NCI-H82 (cell line): ENCODE measurements at regions not wholly inside any gene's neighbourhood (a gene's known extent, or its start where the extent isn't known, plus 50 kb on each side); places are given as distances from the start of the nearest gene placed in this dataset.

Experiments
- DNase-seq: peaks from one replicate; lab custom pipeline; 2025; lab: John Stamatoyannopoulos, UW

- DNase-seq, result no peak
Observed at GRCh38 chr2:9756692-9757250, 86.5 kb upstream of the TAF1B start.

DNA sequence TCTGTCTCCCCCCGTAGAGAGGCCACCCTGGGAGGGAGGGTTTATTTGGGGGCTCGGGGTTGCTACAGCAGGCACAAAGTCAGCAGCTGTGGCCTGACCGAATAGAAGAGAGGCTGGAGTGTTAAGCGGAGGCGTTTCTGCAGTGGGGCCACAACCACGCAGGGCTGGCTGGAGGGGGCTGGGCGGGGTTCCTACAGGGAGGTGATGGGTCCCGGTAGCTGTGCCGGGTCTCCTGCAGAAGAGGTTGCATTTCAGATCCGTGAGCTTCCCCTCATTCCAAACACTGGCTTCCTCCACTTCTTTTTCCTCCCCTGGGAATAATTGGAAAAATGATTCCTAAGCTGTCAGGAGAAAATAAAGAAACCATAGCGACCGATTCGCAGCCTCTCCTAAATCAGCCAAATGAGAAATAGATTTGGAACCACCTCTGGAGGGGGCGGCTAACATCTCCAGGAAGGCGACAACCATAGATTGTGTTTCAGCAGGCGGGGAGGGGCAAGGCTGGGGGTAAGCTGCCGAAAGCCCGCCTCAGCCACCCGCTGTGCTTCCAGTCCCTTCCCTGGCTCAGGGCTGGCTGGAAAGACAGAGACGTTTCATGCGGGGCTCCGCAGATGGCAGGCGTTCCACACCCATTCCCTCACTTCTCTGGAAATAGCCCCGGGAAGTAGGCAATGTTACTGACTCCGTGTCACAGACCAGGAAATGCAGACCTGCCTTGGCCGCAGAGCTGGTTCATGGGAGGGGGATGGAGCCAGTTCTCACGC is 85.6 kb upstream of the TAF1B start:
- DNase-seq, result no peak

DNA sequence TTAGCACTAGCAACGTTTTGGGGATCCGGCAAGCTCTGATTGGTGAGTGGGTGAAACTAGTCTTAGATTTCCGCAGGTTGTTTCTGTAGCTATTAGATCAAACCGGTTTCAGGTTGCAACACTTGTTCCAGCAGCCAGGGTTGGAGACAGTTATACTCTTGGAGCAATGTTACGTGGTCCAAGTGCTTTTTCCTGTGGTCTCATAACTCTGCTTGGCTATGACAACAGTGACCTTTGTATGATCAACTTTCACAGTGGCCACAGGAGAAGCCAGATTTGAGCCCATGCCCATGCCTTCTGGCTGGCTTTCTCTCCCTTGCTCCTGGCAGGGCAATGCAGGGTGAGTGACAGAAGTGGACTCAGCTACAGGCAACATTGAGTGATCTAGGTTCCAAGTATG is 84.5 kb upstream of the TAF1B start:
- DNase-seq, result no peak

DNA sequence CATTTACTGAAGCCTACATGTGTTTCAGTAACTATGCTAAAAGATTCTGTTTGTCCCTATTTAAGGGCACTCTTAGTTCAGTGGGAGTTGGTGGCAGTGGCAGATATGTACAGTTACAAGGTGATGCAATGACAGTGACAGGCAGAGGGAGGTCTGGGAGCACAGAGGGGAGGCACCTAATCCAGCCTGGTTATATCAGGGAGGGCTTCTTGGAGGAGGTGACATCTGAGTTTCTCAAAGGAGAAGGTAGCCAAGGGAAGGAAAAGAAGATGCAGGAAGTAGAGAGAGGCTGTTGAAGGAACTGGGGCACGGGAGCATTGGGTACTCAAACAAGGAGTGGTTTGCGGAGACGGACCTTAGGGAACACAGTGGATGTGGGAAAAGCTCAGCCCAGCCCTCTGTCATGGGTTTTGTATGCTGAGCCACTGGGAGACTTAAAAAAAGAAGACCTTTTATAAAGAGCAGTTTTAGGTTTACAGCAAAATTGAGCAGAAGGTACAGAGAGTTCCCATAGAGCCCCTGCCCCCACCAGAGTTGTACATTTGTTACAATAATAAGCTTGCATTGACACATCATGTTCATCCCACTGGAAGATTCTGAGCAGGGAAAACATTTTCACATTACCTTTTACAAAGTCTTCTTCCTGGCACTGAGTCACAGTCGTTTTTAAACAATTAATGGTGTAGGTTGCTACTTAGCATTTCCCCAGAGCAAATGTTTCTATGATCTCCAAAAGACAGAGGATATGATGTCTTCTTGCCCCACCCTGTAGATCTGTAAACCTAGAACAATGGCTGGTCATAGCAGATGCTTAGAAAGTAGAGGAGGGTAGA is 83.0 kb upstream of the TAF1B start:
- DNase-seq, result no peak

- DNase-seq, result no peak
Observed at GRCh38 chr2:9760902-9761228, 82.4 kb upstream of the TAF1B start.

GRCh38 chr2:9761577-9761976 is 81.7 kb upstream of the TAF1B start:
- peak; percentile 52 for DNase-seq

- no peak for DNase-seq
Observed at GRCh38 chr2:9762164-9762563, 81.1 kb upstream of the TAF1B start.

DNA sequence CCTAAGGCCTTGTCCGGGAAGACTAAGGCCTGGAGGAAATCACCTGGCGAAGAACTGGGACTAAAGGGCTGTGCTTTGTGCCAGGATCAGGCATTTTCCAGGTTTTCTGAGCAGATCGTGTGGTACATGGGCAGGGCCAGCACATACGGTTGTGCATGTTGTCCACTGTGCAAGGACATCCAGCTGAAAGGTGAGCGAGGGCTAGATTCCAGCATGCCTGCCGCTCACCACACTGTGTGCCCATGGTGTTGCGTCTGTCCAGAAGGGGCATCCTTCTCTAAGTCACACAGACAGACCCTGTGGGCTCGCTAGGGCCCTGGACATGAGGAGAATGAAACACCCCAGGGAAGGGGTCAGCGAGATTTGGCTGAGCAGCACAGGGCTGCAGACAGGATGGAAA is 80.3 kb upstream of the TAF1B start:
- DNase-seq, result no peak

- no peak for DNase-seq
Observed at GRCh38 chr2:9763356-9764152, 79.7 kb upstream of the TAF1B start.

- no peak for DNase-seq
Observed at GRCh38 chr2:9764153-9764778, 79.0 kb upstream of the TAF1B start.

DNA sequence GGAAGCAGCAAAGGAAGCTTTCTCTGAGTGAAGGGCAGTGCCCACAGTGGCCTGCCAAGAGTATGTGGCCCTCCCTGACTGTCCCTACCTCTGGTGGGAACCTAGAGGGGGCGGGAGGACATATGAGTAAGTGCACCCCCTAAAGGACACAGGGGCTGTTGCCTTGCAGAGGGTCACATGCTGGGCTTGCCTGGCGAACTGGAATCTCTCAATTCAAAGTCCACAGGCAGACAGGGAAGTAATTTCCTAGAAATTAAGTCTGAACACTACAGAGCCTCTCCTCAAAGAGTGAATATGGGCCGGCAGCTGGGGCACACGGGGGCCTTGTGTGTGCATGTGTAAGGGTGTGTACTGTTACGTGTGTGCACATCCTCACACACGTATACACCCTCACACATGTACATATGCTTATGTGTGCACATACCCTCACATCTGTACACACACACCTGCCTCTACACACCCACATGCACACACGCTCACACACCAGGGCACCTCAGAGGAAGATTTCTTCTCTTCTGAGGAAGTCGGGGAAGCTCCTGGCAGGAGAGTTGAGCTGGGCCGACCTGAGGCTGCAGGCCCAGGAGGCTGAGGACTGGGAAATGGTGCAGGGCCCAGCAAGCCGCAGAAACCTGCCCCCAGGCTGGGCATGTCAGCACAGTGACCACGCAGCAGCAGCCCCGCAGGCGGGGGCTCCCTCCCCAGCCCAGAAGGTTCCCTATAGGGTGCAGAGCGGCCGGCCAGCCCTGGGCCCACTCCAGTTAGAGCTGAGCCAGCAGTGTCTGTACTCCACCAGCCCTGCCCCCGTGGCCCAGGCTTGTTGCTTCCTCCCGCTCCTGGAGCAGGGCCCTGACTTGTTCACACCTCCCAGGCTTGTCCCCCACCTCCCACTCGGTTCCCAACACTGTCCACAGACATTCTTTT is 77.4 kb upstream of the TAF1B start:
- DNase-seq, result no peak

- DNase-seq, result no peak
Observed at GRCh38 chr2:9767656-9768281, 75.5 kb upstream of the TAF1B start.

DNA sequence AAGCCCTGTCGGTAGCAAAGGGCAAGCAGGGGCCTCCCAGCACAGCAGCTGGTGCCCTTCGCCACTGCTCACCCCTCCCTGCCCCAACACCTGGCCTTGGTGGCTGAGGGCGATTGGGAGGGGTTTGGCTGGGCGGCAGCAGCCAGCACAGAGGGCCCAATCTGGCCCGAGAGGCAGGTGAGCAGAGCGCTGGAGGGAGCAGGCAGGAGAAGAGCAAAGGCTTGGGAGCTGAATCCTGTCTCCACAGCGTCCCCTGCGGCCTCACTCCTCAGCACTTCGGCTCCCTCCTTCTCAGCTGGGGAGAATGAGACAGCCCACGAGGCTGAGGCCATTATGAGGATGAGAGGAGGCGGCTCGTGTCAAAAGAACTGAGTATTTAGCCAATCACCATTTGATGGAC is 74.9 kb upstream of the TAF1B start:
- peak; percentile 89 for DNase-seq

DNA sequence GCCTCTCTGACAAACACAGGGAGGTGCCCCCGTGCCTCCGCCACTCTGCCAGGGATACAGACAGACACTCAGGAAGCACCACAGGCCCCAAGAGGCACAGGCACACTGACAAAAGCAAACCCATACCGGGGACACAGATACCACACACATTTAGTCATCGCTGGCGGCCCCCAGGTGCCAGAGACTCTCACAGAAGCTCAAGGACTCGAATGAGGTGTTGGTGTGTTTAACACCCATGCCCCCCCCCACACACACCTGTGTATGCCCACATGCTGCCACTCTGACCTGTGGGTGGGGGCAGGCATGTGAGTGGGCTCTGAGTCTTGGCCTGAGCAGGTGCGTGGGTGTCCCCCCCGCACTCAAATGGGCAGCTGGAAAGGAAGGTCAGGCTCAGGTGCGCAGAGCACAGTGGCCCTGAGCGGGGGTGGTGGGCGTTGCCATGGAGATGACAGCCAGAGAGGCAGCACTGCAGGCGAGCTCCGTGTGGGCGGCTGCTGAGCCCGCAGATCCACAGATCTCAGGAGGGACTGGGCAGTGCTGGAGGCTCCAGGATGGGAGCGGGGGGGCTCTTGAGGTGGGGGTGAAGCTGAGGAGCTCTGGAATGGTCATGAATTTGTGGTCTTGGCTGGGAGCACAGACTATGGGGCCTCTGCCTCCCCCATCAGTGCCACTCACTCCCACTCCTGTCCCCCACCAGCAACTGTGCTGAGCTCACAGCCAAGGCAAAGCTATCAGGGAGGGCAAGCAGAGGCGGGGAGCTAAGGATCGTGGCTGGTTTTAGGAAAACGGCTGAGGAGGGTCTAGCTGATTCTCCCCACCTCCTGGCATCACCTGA is 73.9 kb upstream of the TAF1B start:
- DNase-seq, result no peak

GRCh38 chr2:9770006-9770307 is 73.3 kb upstream of the TAF1B start:
- DNase-seq, result no peak

GRCh38 chr2:9770308-9771100 is 72.8 kb upstream of the TAF1B start:
- DNase-seq, result peak; percentile 90

DNA sequence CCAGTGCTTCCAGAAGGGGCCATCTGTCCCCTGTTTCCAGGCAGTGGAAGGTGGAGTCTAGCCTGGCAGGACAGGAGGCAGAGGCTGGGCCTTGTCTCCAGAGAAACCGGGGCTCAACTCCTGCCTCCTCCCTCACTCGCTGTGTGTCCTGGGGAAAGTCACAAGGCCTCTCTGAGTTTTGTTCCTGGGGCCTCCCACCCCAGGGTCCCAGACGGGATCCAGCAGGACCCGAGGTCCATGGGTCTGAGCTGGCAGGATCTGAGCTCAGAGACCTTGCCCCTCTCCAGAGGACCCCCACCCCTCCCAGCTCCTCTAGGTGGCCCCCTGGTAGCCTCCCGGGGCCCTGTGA is 72.2 kb upstream of the TAF1B start:
- DNase-seq, result no peak

DNA sequence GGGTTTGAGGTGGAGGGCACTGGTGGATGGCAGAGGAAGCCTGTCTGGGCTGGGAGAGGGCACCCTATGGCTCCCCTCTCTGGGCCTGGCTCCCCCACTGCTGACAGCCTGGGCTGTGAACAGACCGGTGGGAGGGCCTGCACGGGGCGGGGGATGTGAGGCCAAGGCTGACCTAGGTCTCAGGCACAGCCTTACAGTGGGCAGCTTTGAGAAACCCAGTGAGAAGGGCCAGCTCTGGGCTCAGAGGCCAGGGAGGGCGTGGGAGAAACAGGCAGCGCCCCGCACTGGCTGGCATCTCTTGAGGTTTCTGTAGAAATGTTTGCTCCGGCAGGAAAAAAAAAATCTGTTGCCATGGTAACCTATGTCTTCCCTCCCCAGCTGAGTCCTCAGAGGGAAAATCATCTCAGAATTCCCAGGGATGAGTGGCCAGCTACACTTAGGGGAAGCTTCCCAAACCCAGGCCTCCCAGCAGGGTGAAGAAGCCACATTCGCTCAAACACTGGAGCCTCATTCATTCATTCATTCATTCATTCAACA is 71.7 kb upstream of the TAF1B start:
- DNase-seq, result no peak
